ENCODE measurements at regions not wholly inside any gene's neighbourhood (a gene's known extent, or its start where the extent isn't known, plus 50 kb on each side); places are given as distances from the start of the nearest gene placed in this dataset.

DNA sequence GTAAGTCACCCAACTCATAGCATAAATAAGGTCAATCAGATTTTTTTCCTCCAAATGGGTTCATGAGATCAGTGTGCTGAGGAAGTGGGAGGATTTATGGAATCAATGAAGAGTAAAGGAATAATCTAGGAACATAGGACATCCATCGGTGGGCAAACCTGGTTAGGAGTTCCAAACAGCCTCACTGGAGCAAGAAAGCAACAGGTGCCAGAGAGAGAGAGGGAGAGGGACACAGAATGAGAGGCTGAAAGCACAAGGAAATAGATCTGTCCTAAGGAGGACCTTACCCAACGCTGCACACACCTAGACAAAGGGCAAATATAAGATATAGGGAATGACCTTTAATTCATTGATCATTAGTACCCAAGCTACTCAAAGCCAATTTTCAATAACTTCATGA lies 119.5 kb upstream of the ANKRD1 start:
- no peak for DNase-seq

DNA sequence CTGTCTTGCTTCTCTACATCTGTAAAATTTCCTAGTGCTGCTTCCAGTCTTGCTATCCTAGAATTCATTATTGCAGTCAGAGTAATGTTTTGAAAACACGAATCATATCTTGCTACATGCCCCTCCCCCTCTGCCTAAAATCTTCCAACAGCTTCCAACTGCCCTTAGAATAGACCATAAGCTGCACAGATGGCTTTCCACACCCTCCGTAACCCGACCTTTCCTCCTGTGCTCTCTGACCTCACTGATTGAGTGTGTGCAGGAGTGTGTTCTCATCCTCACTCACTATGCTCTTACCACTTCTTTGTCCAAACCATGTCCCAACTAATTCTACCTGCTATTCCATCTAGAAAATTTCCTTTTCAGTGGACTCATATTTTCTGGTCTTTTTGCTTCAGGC lies 121.2 kb upstream of the ANKRD1 start:
- DNase-seq: no peak

DNA sequence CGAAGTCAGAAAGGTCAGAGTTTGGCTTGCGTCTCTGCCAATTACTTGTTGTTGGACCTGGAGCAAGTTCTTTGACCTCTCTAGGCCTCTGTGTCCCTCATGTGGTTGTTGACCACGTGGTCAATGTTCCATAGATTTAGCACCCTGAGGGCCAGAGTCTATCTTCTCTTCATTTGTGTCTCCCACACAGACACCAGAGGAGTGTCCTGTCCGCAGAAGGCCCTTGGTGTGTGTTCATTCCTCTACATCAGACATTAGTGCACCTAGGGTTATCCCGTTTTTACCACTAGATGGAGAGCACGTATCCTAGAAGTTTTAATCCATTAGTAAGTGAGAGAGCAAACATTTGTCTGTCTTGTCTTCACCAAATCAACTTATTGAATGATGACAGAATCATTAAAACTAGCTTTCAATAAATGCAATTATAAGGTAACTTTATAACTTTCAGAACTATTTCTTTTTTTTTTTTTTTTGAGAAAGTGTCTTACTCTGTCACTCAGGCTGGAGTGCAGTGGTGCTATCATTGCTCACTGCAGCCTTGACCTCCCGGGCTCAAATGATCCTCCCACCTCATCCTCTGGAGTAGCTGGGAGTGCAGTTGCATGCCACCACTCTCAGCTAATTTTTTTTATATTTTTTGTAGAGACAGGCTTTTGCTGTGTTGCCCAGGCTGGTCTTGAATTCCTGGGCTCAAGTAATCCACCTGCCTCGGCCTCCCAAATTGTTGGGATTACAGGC lies 122.5 kb upstream of the ANKRD1 start:
- DNase-seq: peak; percentile 69 to 76

DNA sequence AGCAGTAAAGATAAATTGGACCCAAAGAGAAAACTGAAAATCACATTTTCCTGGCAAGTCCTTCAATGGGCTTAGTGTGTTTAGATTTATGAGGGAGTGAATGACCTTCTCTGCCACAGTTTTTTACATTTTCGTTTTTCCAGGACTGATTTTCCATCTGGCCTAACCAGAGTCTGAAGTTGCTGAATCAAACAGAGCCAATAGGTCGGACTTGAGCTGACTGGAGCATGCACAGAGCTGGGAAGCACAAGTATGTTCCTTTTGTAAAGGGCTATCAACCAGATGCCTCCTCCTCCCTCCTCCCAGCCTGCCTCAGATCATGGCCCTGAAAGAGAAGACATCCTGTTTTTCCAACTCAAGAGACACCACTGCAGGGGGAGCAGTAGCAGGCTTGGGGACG lies 126.0 kb upstream of the ANKRD1 start:
- no peak for DNase-seq

DNA sequence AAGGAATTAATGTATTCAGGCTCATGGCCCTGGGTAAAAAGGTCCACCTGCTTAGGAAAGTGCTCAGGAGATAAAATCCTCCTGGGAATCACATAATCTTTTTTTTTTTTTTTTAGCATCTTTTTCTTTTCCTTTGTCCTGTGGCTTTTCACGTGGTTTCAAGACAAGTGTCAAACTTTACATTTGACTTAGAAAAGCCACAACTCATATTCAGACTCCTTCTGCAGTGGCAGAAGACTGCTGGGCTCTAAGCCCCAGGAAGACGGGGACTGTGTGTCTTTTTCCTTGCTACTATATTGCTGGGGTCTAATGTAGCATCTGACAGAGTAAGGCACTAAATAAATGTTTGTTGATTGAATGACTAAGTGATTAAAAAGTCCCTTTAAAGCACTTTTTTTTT lies 127.5 kb upstream of the ANKRD1 start:
- no peak for DNase-seq

DNA sequence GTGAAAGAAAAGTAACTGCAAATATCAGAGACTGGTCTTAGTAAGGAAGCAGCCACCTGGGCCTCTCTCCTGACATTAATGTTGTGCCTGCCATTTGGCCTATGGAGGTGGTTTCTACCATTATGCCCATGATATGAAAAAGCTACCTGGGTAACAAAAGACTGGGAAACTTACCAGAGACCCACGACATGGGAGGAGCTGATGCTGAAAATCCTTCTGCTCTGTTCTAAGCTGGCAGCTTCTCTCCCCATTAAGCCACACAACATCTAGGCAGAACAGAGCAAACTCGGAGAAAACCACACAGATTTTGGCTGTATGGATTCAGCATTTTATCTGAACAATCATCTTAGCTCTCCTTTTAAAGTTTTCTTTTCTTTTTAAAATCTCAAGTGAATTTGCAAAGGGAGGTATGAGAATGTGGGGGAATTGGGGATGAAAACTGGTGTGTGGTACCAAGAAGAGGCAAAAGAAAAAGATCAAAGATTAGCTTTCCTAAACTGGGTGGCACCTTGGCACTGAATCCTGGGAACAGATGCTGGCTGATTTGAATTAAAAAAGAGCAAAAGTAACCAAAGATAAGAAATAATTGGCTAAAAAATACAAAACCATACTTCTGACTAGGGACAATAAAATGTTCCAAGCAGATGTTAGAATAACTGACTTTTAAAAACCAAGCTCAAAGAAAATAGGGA lies 128.6 kb upstream of the ANKRD1 start:
- no peak for DNase-seq

DNA sequence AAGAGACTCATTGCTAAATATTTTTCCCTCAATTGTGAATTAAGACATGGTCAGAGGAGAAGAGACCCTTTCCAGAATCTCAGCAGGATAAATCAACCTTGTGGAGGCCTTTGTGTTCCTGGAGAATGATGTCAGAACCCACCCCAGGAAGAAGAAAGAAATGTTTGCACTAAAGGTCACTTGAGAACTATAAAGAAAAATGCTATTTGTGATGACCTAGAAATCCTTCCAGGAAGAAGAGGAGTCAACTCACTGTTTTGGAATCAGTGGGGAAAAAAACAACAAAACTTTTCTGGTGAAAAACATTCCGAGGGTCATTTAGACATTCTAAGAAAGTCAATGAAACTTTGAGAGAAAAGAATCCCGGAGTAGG lies 129.1 kb upstream of the ANKRD1 start:
- no peak for DNase-seq

DNA sequence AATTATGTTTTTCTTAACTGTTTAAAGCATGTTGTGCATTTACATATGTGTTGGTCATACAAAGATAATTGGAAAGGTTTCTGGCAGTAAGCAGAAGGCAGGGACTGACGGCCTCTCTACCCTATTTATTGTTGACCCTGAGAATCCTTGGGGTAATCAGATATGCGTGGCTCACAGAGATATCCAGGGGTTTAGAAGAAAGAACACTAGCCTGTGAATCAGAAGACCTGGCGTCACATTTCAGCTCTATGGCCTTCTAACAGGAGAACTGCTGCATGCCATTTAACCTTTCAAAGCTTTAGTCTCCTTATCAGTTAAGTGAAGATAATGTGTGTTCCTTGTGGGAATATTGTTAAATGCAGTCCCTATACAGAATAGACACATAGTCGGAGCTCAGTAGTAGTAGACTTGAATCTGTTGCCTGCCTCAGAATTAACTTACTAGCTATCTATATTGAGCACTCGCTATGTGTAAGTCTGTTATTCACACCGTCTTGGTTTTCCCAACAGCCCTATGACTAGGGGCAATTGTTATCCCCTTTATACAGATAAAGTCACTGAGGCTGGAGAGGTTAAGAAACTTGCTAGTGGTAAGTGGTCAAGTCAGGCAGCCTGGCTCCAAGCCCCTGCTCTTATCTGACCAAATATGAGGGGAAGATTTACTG lies 129.6 kb upstream of the ANKRD1 start:
- DNase-seq: no peak

DNA sequence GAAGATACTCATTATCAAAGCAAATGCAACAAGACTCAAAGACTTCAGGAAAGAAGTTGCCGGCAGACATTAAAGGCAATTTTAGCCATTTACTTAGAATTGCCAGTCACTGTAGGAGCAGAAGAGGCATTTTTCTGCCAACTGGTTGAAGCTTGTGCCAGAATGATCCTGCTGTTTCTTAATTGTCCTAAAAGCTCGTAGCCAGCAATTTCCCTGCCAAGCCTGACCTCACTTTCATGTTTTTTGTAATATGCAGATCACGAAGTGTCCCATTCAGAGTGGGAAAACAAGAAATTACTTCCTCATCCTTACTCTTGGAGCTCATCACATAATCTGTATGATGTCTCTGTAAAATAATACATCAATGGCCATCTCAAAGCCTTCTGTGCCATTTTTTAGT lies 130.9 kb upstream of the ANKRD1 start:
- DNase-seq: no peak

DNA sequence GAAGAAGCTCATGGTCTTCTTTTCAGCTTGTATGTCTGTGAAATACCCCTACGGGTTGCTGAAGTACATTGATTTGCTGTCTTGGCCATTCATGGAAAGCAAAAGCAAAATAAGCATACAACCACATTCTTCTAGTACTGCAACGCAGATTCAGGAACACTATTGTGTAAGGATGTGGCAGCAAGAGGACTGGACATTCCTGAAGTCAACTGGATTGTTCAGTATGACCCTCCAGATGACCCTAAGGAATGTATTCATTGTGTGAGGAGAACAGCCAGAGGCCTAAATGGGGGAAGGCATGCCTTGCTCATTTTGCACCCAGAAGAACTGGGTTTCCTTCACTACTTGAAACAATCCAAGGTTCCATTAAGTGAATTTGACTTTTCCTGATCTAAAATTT lies 133.4 kb upstream of the ANKRD1 start:
- no peak for DNase-seq

DNA sequence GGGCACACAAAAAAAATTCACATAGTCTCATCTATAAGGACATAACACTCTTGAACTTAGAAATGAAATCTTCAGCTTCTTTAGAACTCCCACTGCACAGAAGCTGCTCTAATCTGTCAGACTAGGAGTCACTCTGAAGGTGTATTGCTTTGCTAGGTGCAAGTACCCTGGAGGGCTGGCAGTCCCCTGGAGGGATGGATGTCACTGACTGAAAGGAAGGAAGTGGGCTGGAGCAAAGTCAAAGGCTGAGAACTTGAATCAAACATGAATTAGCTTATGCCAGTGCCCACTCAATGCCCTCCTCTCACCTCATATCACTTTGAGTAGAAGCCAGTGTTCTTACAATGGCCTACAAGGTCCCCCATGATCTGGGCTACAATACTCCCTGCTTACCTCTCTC lies 140.3 kb upstream of the ANKRD1 start:
- DNase-seq: no peak

DNA sequence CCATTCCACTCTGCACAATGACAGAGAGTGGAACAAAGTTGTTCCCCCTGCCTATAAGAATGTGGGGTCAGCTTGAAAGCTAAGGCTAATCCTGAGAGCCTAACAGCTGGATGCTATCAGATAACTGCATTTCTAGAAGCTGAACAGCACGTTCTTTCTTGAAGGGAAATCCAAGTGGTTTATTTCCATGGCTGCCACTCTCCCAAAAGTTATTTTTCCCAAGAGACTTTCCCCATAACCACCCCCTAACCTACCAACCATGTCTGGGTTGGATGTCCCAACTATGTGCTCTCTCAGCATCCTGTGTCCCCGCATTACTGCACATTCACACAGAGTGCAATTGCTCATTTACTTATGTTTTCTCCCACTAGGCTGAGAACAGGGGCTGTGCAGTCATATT lies 140.7 kb upstream of the ANKRD1 start:
- no peak for DNase-seq

DNA sequence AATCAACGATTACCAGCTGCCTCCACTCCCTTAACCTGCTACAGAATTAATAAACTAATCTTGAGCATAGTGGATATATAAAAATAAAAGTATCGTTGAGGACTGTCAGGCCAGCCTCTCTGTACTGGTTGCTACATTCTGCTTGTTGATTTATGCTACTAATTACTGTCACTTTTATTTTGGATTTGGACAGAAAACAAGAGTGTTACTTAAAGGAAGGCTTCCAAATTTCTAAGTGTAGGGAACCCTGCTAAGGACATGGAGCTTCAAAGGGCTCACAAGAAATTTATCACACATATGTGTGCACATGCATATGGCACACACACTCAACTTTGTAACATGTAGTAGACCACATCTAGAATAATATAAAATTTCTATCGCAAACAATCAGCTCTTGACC lies 141.2 kb upstream of the ANKRD1 start:
- DNase-seq: no peak

DNA sequence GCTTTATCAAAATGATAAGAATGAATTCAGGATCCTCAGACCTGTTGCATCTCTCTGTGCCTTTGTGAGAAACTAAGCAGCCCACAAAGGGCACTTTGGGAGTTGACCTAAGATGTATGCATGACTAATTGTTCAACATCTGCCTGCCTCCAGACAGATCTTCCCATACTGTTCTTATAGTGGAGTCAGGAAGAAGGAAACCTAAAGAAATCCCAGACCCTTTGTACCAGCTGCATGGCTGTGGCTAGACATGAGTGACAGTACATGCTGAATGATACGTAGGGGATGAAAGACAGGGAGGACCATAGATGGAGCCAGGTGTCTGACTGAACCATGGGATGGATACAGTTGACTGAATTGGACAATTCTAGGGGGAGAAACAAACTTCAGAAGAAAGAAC lies 148.7 kb upstream of the PCGF5 start:
- no peak for DNase-seq

DNA sequence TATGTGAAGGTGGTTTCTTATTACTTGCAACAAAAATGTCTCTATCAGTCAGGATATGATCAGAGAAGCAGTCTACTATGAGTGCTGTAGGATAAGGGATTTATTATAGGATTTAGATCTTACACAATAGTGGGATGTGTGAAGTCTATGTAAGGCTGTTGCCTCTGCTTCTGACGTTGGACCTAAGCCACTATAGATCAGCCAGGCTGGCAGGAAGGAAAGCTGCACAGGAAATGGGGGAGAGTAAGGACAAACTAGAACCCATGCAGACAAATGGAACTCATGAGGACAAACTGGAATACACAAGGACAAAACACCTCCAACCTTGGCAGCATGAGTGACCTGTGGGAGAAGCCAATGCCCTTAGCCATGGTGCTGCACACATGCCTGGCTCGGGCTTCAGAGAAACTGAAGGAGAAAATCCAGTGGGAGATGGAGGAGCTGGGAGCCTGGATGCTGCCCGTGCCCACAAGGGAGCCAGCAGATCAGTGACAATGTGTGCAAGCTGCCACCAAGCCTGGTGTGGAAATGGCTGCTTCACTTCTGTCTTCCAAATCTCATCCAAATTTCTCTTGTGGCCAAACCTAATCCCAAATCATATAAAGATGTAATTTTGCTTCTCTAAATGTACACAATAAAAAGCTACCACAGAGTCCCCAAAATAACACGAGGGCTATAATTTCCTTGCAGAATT lies 147.0 kb upstream of the PCGF5 start:
- DNase-seq: no peak

DNA sequence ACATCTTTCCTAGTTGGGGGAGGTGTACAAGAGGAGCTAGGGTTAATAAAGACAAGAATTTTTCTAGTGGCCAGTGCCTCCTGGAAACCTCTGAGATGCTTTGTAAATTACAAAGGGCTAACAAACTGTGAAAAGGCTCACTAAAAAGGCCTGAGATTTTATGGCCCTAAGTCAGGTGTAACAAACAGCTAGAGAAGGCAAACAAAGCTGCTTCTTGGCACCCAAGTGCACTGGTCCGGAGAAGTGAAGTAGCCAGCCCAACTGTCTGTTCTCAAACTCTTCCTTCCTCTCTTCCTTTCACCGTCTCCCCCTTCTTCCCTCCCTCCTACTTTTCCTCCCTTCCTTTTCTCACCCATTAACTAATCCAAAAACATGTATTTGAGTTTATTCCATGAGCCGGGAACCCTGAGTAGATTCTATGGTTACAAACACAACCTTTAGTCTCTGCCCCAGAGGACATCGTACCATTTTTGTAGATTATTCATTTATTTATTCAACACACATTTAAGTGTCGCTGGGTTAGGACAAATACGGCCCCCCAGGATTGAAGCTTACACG lies 143.4 kb upstream of the PCGF5 start:
- DNase-seq: no peak

DNA sequence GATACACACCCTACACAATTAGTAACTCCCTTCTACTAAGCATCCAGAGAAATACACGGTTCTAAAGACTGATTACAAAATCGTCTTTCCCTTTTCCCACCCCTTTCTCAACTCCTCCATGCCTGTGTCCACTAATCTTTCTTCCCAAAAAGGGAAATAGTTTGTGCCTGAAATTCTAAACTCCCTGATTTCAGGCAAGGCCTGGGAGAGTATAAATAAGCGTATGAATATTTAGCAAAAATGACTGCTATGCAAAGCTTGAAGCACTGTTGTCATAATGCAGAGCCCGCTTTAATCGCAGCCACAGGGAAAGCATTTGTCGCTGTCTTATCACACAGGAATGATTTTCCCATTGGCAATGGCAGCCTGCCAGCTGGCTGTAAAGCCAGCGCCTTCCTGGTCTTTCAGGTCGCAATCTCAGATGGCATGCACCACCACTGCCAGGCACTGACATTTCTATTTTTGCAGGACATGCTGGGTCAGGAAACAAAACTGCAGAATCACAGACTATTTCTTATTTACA lies 142.9 kb upstream of the PCGF5 start:
- DNase-seq: no peak

DNA sequence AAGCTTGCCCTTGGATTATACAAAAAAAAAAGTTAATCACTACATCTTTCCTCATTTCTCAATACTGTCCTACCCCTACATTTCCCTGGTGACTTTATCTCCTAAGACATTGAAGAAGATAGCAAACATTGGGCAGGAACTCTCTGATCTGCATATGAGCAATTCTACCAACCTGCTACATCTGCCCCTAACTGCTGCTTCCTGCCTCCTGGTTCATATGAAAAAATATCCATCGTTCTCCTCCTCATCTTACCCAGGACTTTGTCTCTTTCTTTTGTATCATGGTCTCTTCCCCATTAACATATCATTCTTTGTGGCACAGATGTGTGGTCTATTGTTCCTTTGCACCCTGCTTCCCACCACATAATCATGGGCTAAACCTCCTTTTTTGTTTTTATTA lies 139.7 kb upstream of the PCGF5 start:
- no peak for DNase-seq

DNA sequence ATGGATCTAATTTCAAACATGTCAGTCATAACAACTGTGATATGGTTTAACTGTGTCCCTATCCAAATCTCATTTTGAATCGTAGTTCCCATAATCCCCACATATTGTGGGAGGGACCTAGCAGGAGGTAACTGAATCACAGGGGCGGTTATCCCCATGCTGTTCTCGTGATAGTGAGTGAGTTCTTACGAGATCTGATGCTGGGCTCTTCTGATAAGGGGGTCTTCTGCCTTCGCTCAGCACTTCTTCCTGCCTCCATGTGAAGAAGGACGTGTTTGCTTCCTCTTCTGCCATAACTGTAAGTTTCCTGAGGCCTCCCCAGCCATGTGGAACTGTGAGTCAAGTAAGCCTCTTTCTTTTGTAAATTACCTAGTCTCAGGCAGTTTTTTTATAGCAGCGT lies 138.0 kb upstream of the PCGF5 start:
- no peak for DNase-seq

DNA sequence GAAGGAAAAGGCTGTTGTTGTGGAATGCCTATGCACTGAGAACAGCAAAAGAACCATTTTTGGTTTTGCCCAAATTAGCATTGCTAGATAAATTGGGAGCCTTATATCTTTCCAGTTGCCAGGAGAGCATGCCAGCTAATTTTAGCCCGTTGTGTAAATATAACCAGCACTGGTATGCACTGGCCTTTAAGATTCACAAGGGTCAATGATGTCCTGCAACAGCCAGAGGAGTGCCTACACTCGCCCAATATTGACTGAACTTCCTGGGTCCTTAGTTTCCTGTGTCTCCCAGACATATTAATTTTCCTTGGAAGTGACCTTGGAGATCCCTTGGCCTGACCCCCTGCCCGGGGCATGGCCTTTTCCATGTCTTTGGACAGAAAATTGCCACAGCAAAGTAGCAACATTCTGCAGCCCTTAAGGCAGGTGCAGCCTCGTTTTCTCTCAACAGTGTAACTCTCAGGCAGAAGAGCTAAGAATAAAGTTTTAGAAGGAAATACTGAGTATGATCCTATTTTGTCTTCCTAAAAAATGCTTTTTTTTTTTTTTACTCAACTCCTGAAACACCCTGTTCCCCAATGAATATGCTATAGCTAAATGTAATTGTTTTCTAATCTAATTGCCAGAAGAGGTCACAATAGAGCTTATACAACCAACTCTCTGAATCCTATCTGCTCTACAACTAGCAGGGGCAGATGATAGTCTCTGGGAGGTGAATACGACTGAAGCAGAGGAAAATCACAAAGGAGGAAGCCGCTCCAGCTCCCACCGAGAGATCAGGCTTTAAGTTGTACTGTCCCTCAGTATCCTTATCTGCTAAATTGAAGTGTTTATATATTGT lies 131.9 kb upstream of the PCGF5 start:
- DNase-seq: peak; percentile 59 to 79

DNA sequence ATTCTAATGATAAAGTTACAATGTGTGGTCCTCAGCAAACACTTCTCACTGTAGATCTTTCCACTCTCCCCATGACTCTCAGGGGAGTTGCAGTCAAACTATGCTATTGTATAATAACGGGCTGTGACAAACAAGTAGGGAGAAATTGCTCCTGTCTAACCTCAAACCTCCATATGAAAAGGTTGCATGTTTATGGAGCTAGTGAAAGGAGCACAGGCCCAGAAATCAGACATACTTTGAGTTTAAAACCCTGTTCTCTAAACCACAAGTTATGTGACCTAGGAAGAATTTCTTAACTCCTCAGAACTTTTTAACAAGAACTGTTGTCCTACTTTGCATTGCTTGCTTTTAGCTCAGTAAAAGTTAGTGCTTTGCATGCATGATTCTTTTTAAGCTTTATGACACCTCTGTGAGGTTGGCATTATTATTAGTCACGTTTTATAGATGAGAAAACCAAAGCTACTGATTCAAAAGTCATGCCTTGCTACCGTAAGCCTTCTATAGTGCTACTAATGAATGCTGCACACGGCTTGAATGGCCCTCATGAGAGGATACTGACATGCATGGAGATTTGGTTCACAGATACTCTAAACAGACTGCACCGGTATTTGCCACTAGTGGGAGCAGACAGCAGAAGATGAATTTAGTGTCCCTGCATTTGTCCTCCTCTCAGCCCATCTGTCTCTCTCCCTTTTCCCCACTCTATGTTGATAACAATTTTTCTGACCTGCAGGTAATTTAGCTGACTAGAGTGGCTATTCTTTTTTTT lies 129.5 kb upstream of the PCGF5 start:
- peak in 1 of 2 experiments; percentile 4 for DNase-seq
